CD1c-positive myeloid dendritic cell (primary cell): ENCODE measurements at regions not wholly inside any gene's neighbourhood (a gene's known extent, or its start where the extent isn't known, plus 50 kb on each side); places are given as distances from the start of the nearest gene placed in this dataset.

ENCODE experiments used
- DNase-seq: peaks from one replicate; pipeline ENCODE4 v3.0.0-alpha.2; 2016; ENCODE audit errors: extremely low spot score

DNA sequence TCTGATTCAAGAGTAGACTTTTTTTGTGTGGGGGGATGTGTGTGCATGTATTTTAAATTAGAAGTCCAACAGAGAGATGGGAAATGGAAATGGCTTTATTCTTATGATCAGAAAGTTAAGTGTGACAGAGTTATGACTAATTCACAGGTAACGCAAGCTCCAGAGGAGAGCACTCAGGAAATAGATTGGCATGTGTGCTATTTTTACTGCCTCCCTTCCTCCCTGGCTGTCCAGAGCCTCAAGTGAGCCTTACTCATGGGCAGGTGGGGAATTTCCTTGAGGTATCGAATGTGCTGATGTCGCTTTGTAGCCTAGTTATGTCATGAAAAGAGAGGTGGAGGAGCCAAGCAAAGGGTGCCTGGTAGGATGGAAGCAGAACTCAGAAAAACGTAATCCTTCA lies 70.3 kb upstream of the BDNF start:
- no peak for DNase-seq

DNA sequence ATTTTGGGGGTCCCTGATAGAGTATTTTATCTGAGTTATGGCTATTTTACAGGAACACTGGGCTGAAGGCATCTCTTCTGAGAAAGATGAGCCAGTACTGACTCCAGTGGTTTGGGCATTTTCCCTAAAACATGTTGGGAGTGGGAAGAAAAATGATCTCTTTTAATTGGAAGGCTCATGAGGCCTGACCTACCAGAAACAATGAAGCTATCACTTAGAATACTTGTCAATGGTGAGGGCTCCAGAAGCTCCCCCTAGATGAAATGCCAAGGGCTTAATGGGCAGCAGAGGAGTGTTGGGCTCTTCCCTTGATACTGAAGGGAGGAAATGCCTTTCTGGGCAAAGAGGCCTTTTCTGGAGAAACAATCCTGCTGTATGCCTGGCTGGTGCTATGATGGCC lies 63.5 kb upstream of the BDNF start:
- DNase-seq: no peak

DNA sequence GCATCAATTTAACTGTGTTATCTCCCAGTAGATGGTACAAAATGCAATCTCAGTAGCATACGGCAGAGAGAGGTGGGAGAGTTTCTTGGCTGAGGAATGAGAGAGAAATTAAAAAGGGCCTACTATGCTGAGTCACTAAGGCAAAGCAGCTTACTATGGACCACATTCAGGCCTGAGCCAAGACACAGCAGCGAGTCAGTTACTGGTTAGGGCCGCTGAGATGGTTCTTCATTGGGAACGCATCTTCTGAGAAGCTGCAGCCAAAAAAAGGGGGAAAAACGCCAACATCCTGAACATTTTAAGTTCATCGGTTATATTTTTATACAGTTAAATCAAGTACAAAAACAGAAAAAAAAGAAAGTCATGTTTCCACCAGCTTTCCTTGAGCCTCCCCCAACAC lies 61.1 kb upstream of the BDNF start:
- DNase-seq: no peak

DNA sequence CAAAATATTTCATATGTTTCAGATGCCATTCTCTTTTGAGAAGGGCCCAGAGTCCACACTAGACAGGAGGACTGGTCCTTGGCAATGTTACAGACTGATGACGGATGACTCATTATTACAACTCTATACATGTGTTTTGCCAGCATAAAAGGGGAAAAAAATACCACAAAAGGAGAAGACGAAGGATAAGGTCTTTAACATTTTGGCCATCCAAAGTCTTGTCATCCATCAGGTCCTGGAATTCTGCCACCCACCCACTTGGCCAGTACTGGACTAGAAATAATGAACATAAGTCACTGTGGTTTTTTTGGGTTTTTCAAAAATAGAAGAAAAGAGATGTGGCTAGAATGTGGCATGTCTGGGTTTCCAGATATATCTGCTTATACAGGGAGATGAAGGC lies 57.7 kb upstream of the BDNF start:
- DNase-seq: no peak

DNA sequence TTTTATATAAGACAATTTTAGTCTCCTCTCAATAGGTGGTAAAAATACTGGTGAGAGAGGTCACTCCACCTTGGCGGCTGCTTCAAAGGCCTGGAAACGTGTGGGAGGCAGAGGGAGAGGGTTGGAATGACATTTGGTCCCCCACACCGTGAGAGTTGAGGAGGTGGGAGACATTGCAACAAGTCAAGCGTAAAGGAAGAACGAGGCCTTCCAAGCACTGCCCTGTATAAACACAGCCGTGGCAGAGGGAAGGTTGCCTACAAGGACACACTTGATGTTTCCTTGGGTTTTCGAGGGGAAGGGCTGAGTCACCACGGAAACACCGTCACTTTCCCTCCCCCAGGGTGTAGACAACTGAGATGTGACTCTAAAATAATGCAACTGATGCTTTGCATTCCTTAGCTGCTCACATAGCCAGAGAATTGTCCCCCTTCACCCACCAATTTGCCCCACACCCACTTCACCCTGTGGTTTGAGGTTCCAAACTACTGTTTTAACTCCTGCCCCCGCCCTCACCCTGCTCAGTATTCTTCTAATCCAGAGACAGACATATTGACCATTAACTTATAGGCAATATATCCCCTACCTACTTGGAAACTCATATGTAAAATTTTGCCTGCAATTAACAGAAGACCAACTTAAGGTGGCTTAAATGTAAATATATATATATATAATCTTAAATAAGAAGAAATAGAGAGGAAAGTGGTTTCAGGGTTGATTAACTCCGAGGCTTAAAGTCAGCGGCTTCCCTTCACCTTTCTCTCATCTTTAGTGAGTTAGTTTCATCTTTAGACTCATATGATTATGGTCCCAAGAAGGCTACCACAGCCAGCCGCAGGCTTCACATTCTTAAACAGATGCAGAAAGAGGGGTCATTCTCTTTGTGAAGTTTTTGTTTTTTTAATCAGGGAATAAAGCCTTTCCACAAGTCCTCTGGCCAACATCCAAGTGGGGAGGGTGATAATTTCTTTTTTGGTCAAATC lies 54.1 kb upstream of the BDNF start:
- no peak for DNase-seq
